KMS-11 (cell line): ENCODE measurements at regions not wholly inside any gene's neighbourhood (a gene's known extent, or its start where the extent isn't known, plus 50 kb on each side); places are given as distances from the start of the nearest gene placed in this dataset.

ENCODE experiments used
- H2AFZ ChIP-seq: fragments of 200-600 bp; sonication (generic); 2 replicates; pipeline ENCODE4 v1.6.1; 2016; ENCODE audit warnings: antibody characterized with exemption, mixed run types, low read depth
- H3K27ac ChIP-seq: fragments of 200-600 bp; sonication (generic); 2 replicates; pipeline ENCODE4 v1.6.1; 2016; ENCODE audit warnings: mild to moderate bottlenecking, mixed run types
- H3K27me3 ChIP-seq: fragments of 200-600 bp; sonication (generic); 2 replicates; pipeline ENCODE4 v1.6.1; 2017; ENCODE audit warnings: mild to moderate bottlenecking, low read depth, mixed run types, moderate library complexity; ENCODE audit not compliant: insufficient read depth
- H3K36me3 ChIP-seq: fragments of 200-600 bp; sonication (generic); 2 replicates; pipeline ENCODE4 v1.6.1; 2017; ENCODE audit warnings: mild to moderate bottlenecking, mixed run types; ENCODE audit not compliant: insufficient read depth
- H3K4me1 ChIP-seq: fragments of 200-600 bp; sonication (generic); 2 replicates; pipeline ENCODE4 v1.6.1; 2016; ENCODE audit warnings: mild to moderate bottlenecking, low read depth, mixed run types; ENCODE audit not compliant: poor library complexity, severe bottlenecking
- H3K4me2 ChIP-seq: fragments of 200-600 bp; sonication (generic); 2 replicates; pipeline ENCODE4 v1.7.0; 2016; ENCODE audit warnings: mild to moderate bottlenecking, mixed run types
- H3K4me3 ChIP-seq: fragments of 200-600 bp; sonication (generic); IDR thresholded peaks from 2 replicates; pipeline ENCODE4 v1.6.1; 2017; ENCODE audit warnings: low read depth, low read length, mixed read lengths; ENCODE audit not compliant: insufficient read depth
- H3K79me2 ChIP-seq: fragments of 200-600 bp; sonication (generic); 2 replicates; pipeline ENCODE4 v1.6.1; 2016; ENCODE audit warnings: low read depth, mixed run types; ENCODE audit not compliant: insufficient read depth
- H3K9ac ChIP-seq: fragments of 200-600 bp; sonication (generic); 2 replicates; pipeline ENCODE4 v1.6.1; 2016; ENCODE audit warnings: mild to moderate bottlenecking, mixed run types
- H4K20me1 ChIP-seq: fragments of 200-600 bp; sonication (generic); 2 replicates; pipeline ENCODE4 v1.6.1; 2016; ENCODE audit warnings: mild to moderate bottlenecking, mixed run types; ENCODE audit not compliant: insufficient read depth
- CTCF ChIP-seq: fragments of 200-600 bp; sonication (generic); conservative IDR thresholded peaks from 2 replicates; pipeline ENCODE4 v1.6.1; 2017; ENCODE audit warnings: low read depth, mild to moderate bottlenecking, antibody characterized with exemption, low read length, moderate library complexity, mixed read lengths

- Histone ChIP-seq H3K36me3 (no peaks in the 10 kb centered on the region; the same call in 1 of the 2 replicates), H3K27ac (no peak overlapping the region), H2AFZ (no peak overlapping the region), H3K4me2 (no peak overlapping the region), H3K4me3 (no peak overlapping the region), H3K27me3 (no peaks in the 10 kb centered on the region), H4K20me1 (no peaks in the 10 kb centered on the region), H3K9ac (no peak overlapping the region), H3K4me1 (no peaks in the 10 kb centered on the region), H3K79me2 (no peaks in the 10 kb centered on the region)
- no peak for TF ChIP-seq CTCF
These were observed 812.8 kb upstream of the BRINP3 start for GRCh38 chr1:191290441-191290840.

DNA sequence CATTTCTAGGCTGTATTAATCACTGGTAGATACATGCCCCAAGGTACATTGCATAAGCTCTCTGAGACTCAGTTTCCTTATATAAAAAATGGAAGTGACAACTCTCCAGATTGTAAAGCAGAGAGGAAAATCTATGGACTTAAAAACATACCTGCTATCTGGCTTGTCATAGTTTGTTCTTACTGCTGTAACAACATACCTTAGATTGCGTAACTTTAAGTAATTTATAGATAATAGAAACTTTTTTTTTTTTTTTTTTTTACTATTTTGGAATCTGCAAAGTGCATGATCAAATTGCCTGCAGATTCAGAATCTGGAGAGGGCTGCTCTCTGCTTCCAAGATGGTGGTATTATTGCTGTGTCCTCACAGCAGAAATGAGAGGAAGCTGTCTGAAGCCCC is 827.7 kb upstream of the BRINP3 start:
- Histone ChIP-seq H3K4me2 (no peak overlapping the region), H3K36me3 (no peaks in the 10 kb centered on the region), H3K27me3 (no peaks in the 10 kb centered on the region), H3K9ac (no peak overlapping the region), H3K4me3 (no peak overlapping the region), H3K79me2 (no peaks in the 10 kb centered on the region), H3K27ac (no peak overlapping the region), H3K4me1 (no peaks in the 10 kb centered on the region), H2AFZ (no peak overlapping the region), H4K20me1 (no peaks in the 10 kb centered on the region)
- TF ChIP-seq CTCF = no peak

- H3K4me1 ChIP-seq = no peaks in the 10 kb centered on the region
- H3K27ac ChIP-seq = no peak overlapping the region
- H3K4me3 ChIP-seq = no peak overlapping the region
- H4K20me1 ChIP-seq = no peaks in the 10 kb centered on the region
- H2AFZ ChIP-seq = no peak overlapping the region
- H3K4me2 ChIP-seq = no peak overlapping the region
- no peaks in the 10 kb centered on the region for H3K79me2 ChIP-seq
- H3K27me3 ChIP-seq = no peaks in the 10 kb centered on the region
- TF ChIP-seq CTCF = no peak
- no peak overlapping the region for H3K9ac ChIP-seq
- no peaks in the 10 kb centered on the region for H3K36me3 ChIP-seq
These were observed 829.3 kb upstream of the BRINP3 start for GRCh38 chr1:191306916-191307315.

GRCh38 chr1:191320062-191320461 is 838.2 kb upstream of the RGS18 start:
- no peaks in the 10 kb centered on the region for H3K36me3 ChIP-seq
- H3K4me1 ChIP-seq = no peaks in the 10 kb centered on the region
- H3K79me2 ChIP-seq = no peaks in the 10 kb centered on the region
- no peaks in the 10 kb centered on the region for H3K27me3 ChIP-seq
- no peaks in the 10 kb centered on the region for H4K20me1 ChIP-seq
- no peak overlapping the region for H3K27ac ChIP-seq
- no peak overlapping the region for H3K4me3 ChIP-seq
- no peak overlapping the region for H2AFZ ChIP-seq
- H3K4me2 ChIP-seq = no peak overlapping the region
- H3K9ac ChIP-seq = no peak overlapping the region
- no peak for TF ChIP-seq CTCF

GRCh38 chr1:191327868-191328267 is 830.4 kb upstream of the RGS18 start:
- H3K4me3 ChIP-seq = no peak overlapping the region
- TF ChIP-seq CTCF = no peak
- no peak overlapping the region for H3K9ac ChIP-seq
- no peaks in the 10 kb centered on the region for H3K79me2 ChIP-seq
- H2AFZ ChIP-seq = no peak overlapping the region
- no peaks in the 10 kb centered on the region for H3K4me1 ChIP-seq
- H3K36me3 ChIP-seq = no peaks in the 10 kb centered on the region
- H3K27me3 ChIP-seq = no peaks in the 10 kb centered on the region
- H4K20me1 ChIP-seq = no peaks in the 10 kb centered on the region
- H3K4me2 ChIP-seq = no peak overlapping the region
- H3K27ac ChIP-seq = no peak overlapping the region
